MM.1S (cell line): ENCODE measurements at regions not wholly inside any gene's neighbourhood (a gene's known extent, or its start where the extent isn't known, plus 50 kb on each side); places are given as distances from the start of the nearest gene placed in this dataset.

Experiments used
- EZH2 ChIP-seq: fragments of 300-600 bp; sonication (generic); optimal IDR thresholded peaks from 2 replicates; pipeline ENCODE3; 2017; ENCODE audit warnings: low read depth, mild to moderate bottlenecking, antibody characterized with exemption, low read length, mixed read lengths
- TF ChIP-seq, protein P1 (sequence below): fragments of 300-600 bp; sonication (generic); IDR thresholded peaks from 2 replicates; pipeline ENCODE4 v1.5.1; 2016; ENCODE audit warnings: antibody characterized with exemption, low read length, mixed read lengths

GRCh38 chr7:4549681-4550080 is 132.4 kb upstream of the FOXK1 start:
- TF ChIP-seq, protein P1, sequence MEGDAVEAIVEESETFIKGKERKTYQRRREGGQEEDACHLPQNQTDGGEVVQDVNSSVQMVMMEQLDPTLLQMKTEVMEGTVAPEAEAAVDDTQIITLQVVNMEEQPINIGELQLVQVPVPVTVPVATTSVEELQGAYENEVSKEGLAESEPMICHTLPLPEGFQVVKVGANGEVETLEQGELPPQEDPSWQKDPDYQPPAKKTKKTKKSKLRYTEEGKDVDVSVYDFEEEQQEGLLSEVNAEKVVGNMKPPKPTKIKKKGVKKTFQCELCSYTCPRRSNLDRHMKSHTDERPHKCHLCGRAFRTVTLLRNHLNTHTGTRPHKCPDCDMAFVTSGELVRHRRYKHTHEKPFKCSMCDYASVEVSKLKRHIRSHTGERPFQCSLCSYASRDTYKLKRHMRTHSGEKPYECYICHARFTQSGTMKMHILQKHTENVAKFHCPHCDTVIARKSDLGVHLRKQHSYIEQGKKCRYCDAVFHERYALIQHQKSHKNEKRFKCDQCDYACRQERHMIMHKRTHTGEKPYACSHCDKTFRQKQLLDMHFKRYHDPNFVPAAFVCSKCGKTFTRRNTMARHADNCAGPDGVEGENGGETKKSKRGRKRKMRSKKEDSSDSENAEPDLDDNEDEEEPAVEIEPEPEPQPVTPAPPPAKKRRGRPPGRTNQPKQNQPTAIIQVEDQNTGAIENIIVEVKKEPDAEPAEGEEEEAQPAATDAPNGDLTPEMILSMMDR: no peak
- no peak for TF ChIP-seq EZH2
